ENCODE measurements at regions not wholly inside any gene's neighbourhood (a gene's known extent, or its start where the extent isn't known, plus 50 kb on each side); places are given as distances from the start of the nearest gene placed in this dataset.

DNA sequence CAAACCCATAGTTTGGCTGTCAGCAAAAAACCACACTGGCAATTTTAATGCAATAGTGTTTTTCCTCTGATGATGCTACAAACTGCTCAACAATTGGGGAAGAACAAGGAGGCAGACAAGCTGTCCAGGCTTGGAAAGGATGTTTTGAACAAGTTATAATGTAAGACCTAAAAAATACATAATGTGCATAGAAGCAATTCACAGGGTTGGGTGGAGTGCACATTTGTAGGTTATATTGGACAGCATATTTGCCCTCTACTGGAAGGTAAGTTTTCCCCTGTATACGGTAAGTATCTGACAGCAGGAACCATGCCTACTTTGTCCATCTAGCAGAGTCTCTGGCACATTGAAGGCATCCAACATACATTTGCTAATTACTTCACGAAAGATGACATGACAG is 114.3 kb upstream of the PUM3 start:
- no peak overlapping the region for H3K4me3 ChIP-seq
- H4K20me1 ChIP-seq (ENCODE audit: insufficient read depth) = no peaks in the 10 kb centered on the region
- no peaks in the 10 kb centered on the region for H3K9me2 ChIP-seq (ENCODE audit: insufficient read depth)
- ChIA-PET POLR2A (ENCODE audit: unreplicated experiment) (no interaction called here), CTCF (no interaction called here)
- no peaks in the 10 kb centered on the region for H3K9me3 ChIP-seq (ENCODE audit: insufficient read depth, low read depth)
- no peak for DNase-seq
- H2AFZ ChIP-seq = no peak overlapping the region
- no peaks in the 10 kb centered on the region for H3K79me2 ChIP-seq (ENCODE audit: low read depth)
- H3K27me3 ChIP-seq (ENCODE audit: insufficient read depth, low read depth) = peaks cover 6% of the 10 kb centered on the region; the same call in 1 of the 2 replicates
- no peak overlapping the region for H3K4me2 ChIP-seq
- H3K4me1 ChIP-seq (replicated peaks; ENCODE audit: insufficient read depth) = no peaks in the 10 kb centered on the region
- no peak overlapping the region for H3K27ac ChIP-seq
- BruUV-seq (replicated peaks) = no TSS peak
- no peak for TF ChIP-seq EZH2 (IDR thresholded peaks at IDR 0.05; ENCODE audit: low read depth)
- TF ChIP-seq, protein P1, sequence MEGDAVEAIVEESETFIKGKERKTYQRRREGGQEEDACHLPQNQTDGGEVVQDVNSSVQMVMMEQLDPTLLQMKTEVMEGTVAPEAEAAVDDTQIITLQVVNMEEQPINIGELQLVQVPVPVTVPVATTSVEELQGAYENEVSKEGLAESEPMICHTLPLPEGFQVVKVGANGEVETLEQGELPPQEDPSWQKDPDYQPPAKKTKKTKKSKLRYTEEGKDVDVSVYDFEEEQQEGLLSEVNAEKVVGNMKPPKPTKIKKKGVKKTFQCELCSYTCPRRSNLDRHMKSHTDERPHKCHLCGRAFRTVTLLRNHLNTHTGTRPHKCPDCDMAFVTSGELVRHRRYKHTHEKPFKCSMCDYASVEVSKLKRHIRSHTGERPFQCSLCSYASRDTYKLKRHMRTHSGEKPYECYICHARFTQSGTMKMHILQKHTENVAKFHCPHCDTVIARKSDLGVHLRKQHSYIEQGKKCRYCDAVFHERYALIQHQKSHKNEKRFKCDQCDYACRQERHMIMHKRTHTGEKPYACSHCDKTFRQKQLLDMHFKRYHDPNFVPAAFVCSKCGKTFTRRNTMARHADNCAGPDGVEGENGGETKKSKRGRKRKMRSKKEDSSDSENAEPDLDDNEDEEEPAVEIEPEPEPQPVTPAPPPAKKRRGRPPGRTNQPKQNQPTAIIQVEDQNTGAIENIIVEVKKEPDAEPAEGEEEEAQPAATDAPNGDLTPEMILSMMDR (conservative IDR thresholded peaks at IDR 0.05) = no peak
- H3F3A ChIP-seq (ENCODE audit: insufficient read depth, low read depth) = no peaks in the 10 kb centered on the region
- intact Hi-C loops (cut with micrococcal nuclease; ENCODE audit: unreplicated experiment) = no loop called here
- H3K36me3 ChIP-seq (ENCODE audit: low read depth) = no peaks in the 10 kb centered on the region

DNA sequence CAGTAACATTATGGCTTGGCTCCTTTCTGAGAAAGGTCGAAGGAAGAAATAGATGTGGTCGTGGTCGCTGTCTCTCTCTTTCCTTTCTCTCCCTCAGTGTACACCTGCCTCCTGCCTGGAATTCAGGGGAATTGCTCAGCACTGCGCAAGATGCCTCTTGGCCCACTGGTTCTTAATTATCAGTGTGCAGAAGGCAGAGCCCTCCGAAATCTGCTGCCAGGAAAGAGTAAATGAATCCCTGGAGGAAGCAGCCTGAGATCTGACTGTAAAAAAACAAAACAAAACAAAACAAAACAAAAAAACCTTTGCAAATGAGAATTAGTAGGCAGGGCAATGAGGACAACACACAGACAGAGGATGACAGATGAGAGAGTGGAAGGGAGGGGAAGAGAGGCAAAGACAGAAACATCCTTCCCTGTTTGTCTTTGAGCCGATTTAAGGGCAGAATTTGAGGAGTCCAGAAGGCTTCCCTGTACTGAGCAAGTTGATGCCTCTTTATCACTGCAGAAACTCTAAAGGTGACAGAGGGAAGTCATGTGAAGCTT is 113.8 kb upstream of the PUM3 start:
- H2AFZ ChIP-seq = no peak overlapping the region
- no peak overlapping the region for H3K4me2 ChIP-seq
- no peaks in the 10 kb centered on the region for H3K9me3 ChIP-seq (ENCODE audit: insufficient read depth, low read depth)
- H3K27me3 ChIP-seq (ENCODE audit: insufficient read depth, low read depth) = peaks cover 6% of the 10 kb centered on the region; the same call in 1 of the 2 replicates
- ChIA-PET CTCF (no interaction called here), POLR2A (ENCODE audit: unreplicated experiment) (no interaction called here)
- BruUV-seq (replicated peaks) = no TSS peak
- H3K4me1 ChIP-seq (replicated peaks; ENCODE audit: insufficient read depth) = no peaks in the 10 kb centered on the region
- no peak overlapping the region for H3K27ac ChIP-seq
- intact Hi-C loops (cut with micrococcal nuclease; ENCODE audit: unreplicated experiment) = no loop called here
- H3K79me2 ChIP-seq (ENCODE audit: low read depth) = no peaks in the 10 kb centered on the region
- H3F3A ChIP-seq (ENCODE audit: insufficient read depth, low read depth) = no peaks in the 10 kb centered on the region
- no peaks in the 10 kb centered on the region for H3K9me2 ChIP-seq (ENCODE audit: insufficient read depth)
- H3K4me3 ChIP-seq = no peak overlapping the region
- no peaks in the 10 kb centered on the region for H4K20me1 ChIP-seq (ENCODE audit: insufficient read depth)
- TF ChIP-seq, protein P1 (conservative IDR thresholded peaks at IDR 0.05) = no peak
- no peak for TF ChIP-seq EZH2 (IDR thresholded peaks at IDR 0.05; ENCODE audit: low read depth)
- H3K36me3 ChIP-seq (ENCODE audit: low read depth) = no peaks in the 10 kb centered on the region
- DNase-seq = no peak

DNA sequence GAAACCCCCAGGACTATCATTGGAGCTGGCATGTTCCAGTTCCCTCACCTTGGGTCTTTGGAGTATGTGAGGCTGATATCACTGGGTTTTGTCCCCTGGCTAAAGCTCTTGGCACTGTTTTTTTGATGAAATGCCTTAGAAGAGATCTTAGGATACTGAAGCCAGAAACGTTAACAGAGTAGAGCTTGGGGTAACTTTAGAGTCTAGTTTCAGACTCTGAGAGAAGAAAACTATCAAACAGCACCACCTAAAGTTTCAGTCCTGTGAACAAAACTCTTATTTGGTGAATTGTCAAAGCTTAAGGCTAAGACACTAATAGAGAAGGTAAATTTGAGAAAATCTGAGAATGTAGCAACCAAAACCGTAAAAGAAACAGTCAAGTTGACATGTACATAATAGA is 111.7 kb upstream of the PUM3 start:
- H4K20me1 ChIP-seq (ENCODE audit: insufficient read depth) = no peaks in the 10 kb centered on the region
- H3K4me1 ChIP-seq (replicated peaks; ENCODE audit: insufficient read depth) = no peaks in the 10 kb centered on the region
- H3K36me3 ChIP-seq (ENCODE audit: low read depth) = no peaks in the 10 kb centered on the region
- ChIA-PET CTCF (no interaction called here), POLR2A (ENCODE audit: unreplicated experiment) (no interaction called here)
- intact Hi-C loops (cut with micrococcal nuclease; ENCODE audit: unreplicated experiment) = no loop called here
- peaks cover 6% of the 10 kb centered on the region; the same call in 1 of the 2 replicates for H3K27me3 ChIP-seq (ENCODE audit: insufficient read depth, low read depth)
- H3F3A ChIP-seq (ENCODE audit: insufficient read depth, low read depth) = no peaks in the 10 kb centered on the region
- no peaks in the 10 kb centered on the region for H3K9me2 ChIP-seq (ENCODE audit: insufficient read depth)
- H2AFZ ChIP-seq = no peak overlapping the region
- no peak overlapping the region for H3K4me3 ChIP-seq
- H3K9me3 ChIP-seq (ENCODE audit: insufficient read depth, low read depth) = no peaks in the 10 kb centered on the region
- no TSS peak for BruUV-seq (replicated peaks)
- H3K4me2 ChIP-seq = no peak overlapping the region
- DNase-seq = no peak
- no peak overlapping the region for H3K27ac ChIP-seq
- H3K79me2 ChIP-seq (ENCODE audit: low read depth) = no peaks in the 10 kb centered on the region
- TF ChIP-seq, protein P1 (conservative IDR thresholded peaks at IDR 0.05) = no peak
- no peak for TF ChIP-seq EZH2 (IDR thresholded peaks at IDR 0.05; ENCODE audit: low read depth)

Data from PC-9 (cell line).